Brain microvascular endothelial cell (primary cell): ENCODE measurements at regions not wholly inside any gene's neighbourhood (a gene's known extent, or its start where the extent isn't known, plus 50 kb on each side); places are given as distances from the start of the nearest gene placed in this dataset.
"Not testable (repeated sequence)": the region's sequence is repeated elsewhere in the genome, so short reads cannot be mapped to it uniquely, and the experiment has no call there.

Experiments
- DNase-seq: peaks from one replicate; pipeline ENCODE4 v3.0.0-alpha.2; 2020
- H3K27ac ChIP-seq: fragments of 250-450 bp; sonication (Bioruptor Pico); 2 replicates; pipeline ENCODE4 v1.5.1; 2020; ENCODE audit warnings: mild to moderate bottlenecking, moderate library complexity
- H3K27me3 ChIP-seq: fragments of 250-450 bp; sonication (Bioruptor Pico); replicated peaks from 2 replicates; pipeline ENCODE4 v1.5.1; 2020; ENCODE audit warnings: mild to moderate bottlenecking
- H3K36me3 ChIP-seq: fragments of 250-450 bp; sonication (Bioruptor Pico); replicated peaks from 2 replicates; pipeline ENCODE4 v1.5.1; 2020; ENCODE audit warnings: mild to moderate bottlenecking
- H3K4me3 ChIP-seq: 2 replicates; pipeline ENCODE4 v1.5.1; 2011; ENCODE audit warnings: low read depth, mild to moderate bottlenecking, control low read depth, low read length, moderate library complexity
- in situ Hi-C: cut with HindIII; loops from 2 replicates; pipeline ENCODE4 v1.10.0; 2017; ENCODE audit warnings: low sequenced_read_pairs, low pct_ligation_motif_present
- TF ChIP-seq, protein P1 (sequence below): IDR thresholded peaks from 2 replicates; pipeline ENCODE4 v1.5.1; 2011; ENCODE audit warnings: low read depth, mild to moderate bottlenecking, moderate library complexity, low read length, control low read depth, inconsistent platforms; ENCODE audit errors: missing control alignments

DNA sequence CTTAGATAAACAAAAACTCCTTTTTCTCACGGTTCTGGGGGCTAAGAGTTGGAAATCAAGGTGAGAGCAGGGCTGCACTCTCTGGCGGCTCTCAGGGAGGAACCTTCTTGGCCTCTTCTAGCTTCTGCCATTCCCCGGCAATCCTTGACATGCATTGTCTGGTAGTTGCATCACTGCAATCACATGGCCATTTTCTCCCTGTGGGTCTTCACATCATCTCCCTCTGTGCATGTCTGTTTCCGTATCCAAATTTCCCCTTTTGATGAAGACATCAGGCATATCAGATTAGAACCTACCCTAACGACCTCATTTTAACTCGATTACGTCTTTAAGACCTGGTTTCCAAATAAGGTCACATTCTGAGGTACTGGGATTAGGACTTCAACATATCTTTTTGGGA lies 129.2 kb upstream of the MAN2A1 start:
- no peak overlapping the region for H3K27ac ChIP-seq
- no peaks in the 10 kb centered on the region for H3K36me3 ChIP-seq
- no peaks in the 10 kb centered on the region for H3K27me3 ChIP-seq
- TF ChIP-seq, protein P1, sequence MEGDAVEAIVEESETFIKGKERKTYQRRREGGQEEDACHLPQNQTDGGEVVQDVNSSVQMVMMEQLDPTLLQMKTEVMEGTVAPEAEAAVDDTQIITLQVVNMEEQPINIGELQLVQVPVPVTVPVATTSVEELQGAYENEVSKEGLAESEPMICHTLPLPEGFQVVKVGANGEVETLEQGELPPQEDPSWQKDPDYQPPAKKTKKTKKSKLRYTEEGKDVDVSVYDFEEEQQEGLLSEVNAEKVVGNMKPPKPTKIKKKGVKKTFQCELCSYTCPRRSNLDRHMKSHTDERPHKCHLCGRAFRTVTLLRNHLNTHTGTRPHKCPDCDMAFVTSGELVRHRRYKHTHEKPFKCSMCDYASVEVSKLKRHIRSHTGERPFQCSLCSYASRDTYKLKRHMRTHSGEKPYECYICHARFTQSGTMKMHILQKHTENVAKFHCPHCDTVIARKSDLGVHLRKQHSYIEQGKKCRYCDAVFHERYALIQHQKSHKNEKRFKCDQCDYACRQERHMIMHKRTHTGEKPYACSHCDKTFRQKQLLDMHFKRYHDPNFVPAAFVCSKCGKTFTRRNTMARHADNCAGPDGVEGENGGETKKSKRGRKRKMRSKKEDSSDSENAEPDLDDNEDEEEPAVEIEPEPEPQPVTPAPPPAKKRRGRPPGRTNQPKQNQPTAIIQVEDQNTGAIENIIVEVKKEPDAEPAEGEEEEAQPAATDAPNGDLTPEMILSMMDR: no peak
- no peak overlapping the region for H3K4me3 ChIP-seq
- DNase-seq: no peak
- in situ Hi-C loops: no loop called here

DNA sequence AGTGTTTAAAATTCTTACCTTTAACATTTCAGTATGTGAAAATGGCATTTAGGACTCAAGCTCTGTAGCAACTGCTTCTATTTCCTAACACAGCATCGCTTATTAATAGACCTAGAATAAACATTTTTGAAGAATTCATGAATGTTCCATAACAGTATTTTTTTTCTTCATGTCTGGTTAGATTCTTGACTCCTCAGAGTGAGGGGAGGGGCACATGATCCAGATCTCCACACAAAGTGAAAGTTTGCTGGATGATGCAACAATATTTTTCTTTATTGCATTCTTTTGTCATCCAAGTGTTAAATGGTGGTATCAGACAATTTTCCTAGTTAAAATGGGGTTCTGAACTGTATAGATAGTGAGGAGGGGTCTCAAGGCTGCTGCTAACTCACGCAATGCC lies 130.8 kb upstream of the MAN2A1 start:
- Histone ChIP-seq H3K36me3 (no peaks in the 10 kb centered on the region), H3K27ac (no peak overlapping the region), H3K4me3 (no peak overlapping the region), H3K27me3 (no peaks in the 10 kb centered on the region)
- TF ChIP-seq, protein P1: no peak
- peak; percentile 17 for DNase-seq
- in situ Hi-C loops: no loop called here

DNA sequence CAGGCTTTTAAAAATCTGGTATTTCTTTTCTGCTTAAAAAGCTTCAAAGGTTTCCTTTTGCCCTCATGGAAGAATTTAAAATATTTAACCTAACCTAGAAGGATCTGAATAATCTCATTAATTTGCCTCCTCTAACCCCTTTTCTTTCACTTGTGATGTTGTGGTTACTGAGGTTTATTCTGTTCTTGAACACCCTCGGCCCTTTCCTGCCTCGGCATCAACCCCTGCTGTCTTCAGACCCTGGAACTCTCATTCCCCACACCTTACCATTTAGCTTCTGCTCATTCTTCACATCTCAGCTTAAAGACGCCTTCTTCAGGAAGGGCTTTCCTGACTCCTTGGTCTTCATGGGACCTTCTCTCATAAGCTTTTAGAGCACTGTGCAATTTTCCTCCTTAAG lies 131.4 kb upstream of the MAN2A1 start:
- TF ChIP-seq, protein P1: no peak
- in situ Hi-C loops: no loop called here
- Histone ChIP-seq H3K27me3 (no peaks in the 10 kb centered on the region), H3K4me3 (no peak overlapping the region), H3K27ac (no peak overlapping the region), H3K36me3 (no peaks in the 10 kb centered on the region)
- DNase-seq: no peak

DNA sequence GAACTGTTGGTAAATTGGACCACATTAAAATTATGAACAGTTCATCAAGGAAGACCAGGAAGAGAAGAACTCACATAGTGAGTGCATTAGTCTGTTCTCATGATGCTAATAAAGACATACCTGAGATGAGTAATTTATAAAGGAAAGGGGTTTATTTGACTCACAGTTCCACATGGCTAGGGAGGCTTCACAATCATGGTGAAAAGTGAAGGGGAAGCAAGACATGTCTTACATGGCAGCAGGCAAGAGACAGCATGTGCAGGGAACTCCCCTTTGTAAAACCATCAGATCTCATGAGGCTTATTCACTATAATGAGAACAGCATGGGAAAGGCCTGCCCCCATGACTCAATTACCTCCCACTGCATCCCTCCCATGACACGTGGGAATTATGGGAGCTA lies 135.9 kb upstream of the MAN2A1 start:
- H3K36me3 ChIP-seq: no peaks in the 10 kb centered on the region
- H3K27ac ChIP-seq: no peak overlapping the region
- no peaks in the 10 kb centered on the region for H3K27me3 ChIP-seq
- no peak overlapping the region for H3K4me3 ChIP-seq
- TF ChIP-seq, protein P1: no peak
- in situ Hi-C loops: no loop called here
- DNase-seq: no peak

DNA sequence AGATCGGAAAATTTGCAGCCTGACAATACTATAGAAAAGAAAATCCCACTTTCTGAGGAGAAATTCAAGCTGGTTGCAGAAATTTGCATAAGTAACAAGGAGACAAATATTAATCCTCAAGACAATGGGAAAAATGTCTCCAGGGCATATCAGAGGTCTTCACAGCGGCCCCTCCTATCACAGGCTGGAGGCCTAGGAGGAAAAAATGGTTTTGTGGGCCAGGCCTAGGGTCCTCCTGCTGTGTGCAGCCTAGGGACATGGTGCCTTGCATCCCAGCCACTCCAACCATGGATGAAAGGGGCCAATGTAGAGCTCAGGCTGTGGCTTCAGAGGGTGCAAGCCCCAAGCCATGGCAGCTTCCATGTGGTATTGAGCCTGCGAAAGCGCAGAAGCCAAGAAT lies 138.5 kb upstream of the MAN2A1 start:
- H3K36me3 ChIP-seq, in situ Hi-C loops, H3K27ac ChIP-seq, H3K27me3 ChIP-seq, H3K4me3 ChIP-seq, DNase-seq: not testable (repeated sequence)

DNA sequence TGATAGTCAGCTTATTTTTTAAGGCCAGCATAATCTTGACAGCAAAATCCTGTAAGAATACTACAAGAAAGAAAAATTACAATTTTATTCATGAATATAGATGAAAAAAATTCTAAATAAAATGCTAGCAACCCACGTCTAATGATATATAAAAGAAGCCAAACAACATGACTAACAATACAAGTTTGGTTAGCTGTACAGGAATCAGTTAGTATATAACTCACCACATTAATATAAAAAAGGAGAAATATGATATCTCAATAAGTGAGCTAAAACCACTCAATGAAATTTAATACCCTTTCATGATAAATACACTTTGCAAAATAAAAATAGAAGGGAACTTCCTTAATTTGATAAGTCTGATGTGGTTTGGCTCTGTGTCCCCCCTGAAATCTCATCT lies 139.7 kb upstream of the MAN2A1 start:
- H3K4me3 ChIP-seq: no peak overlapping the region
- DNase-seq: no peak
- no peak overlapping the region for H3K27ac ChIP-seq
- no peaks in the 10 kb centered on the region for H3K36me3 ChIP-seq
- H3K27me3 ChIP-seq: no peaks in the 10 kb centered on the region
- in situ Hi-C loops: no loop called here
- TF ChIP-seq, protein P1: no peak
